ENCODE measurements at regions not wholly inside any gene's neighbourhood (a gene's known extent, or its start where the extent isn't known, plus 50 kb on each side); places are given as distances from the start of the nearest gene placed in this dataset.

GRCh38 chr6:85273046-85273445, 176.8 kb upstream of the NT5E start:
- intact Hi-C loops (cut with micrococcal nuclease), result no loop called here

DNA sequence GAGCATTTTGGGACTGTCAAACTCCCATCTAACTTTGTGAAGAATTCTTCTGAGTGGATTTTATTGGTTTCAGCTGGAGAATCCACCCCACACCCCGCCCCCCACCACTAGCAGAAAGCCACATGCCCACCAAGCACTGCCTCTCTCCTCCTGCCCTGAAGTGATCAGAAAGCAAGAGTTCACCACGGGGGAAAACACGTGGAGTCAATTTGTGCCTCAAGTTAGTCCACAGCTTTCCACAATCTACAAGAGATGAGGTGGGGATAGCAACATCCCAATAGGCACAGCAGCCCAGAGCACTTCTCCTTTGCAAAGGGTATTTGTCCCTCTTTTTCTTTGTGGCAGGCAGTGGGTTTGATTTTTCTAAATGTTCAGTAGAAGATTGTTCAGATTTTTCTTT, 177.3 kb upstream of the NT5E start:
- Histone ChIP-seq H3K4me3 (no peak overlapping the region), H3K27me3 (ENCODE audit: low read depth) (no peaks in the 10 kb centered on the region), H3K4me1 (no peaks in the 10 kb centered on the region), H3K36me3 (no peaks in the 10 kb centered on the region), H3K27ac (replicated peaks) (no peak overlapping the region), H3K9me3 (replicated peaks) (peaks cover 3% of the 10 kb centered on the region)
- no peak for DNase-seq
- no peak for TF ChIP-seq CTCF (IDR thresholded peaks at IDR 0.05; ENCODE audit: borderline replicate concordance)
- intact Hi-C loops (cut with micrococcal nuclease), result no loop called here

More at GRCh38 chr6:85273046-85273445, 176.8 kb upstream of the NT5E start:
- Histone ChIP-seq H3K9me3 (replicated peaks) (peaks cover 3% of the 10 kb centered on the region), H3K36me3 (no peaks in the 10 kb centered on the region), H3K27ac (replicated peaks) (no peak overlapping the region), H3K4me3 (no peak overlapping the region), H3K27me3 (ENCODE audit: low read depth) (no peaks in the 10 kb centered on the region), H3K4me1 (no peaks in the 10 kb centered on the region)
- no peak for DNase-seq
- TF ChIP-seq CTCF (IDR thresholded peaks at IDR 0.05; ENCODE audit: borderline replicate concordance), result no peak

- Histone ChIP-seq H3K9me3 (replicated peaks) (peaks cover 8% of the 10 kb centered on the region), H3K36me3 (no peaks in the 10 kb centered on the region), H3K27ac (replicated peaks) (no peak overlapping the region), H3K4me1 (no peaks in the 10 kb centered on the region), H3K27me3 (ENCODE audit: low read depth) (no peaks in the 10 kb centered on the region), H3K4me3 (no peak overlapping the region)
- TF ChIP-seq CTCF (IDR thresholded peaks at IDR 0.05; ENCODE audit: borderline replicate concordance), result no peak
- intact Hi-C loops (cut with micrococcal nuclease), result no loop called here
- no peak for DNase-seq
Measured at GRCh38 chr6:85262621-85263020, 187.3 kb upstream of the NT5E start.

DNA sequence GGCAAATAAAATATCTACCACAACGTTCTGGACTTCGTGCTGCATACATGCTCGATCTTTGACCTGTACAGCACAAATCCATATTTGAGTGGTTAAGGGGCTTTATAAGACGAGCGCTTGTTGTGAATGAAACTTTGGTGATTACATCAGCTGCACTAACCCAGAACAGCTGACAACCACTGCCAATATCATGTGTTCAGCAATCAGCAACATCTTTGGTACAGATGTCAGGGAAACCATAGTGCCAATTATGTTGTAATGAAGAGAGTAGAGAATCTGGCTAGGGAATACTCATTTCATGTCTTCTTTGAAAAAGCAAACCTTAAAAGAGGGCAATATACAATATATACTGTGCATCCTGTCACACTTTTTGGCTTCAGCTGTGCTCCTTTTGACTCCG, 188.6 kb upstream of the NT5E start:
- no peak for DNase-seq
- Histone ChIP-seq H3K27me3 (ENCODE audit: low read depth) (no peaks in the 10 kb centered on the region), H3K4me1 (no peaks in the 10 kb centered on the region), H3K4me3 (no peak overlapping the region), H3K36me3 (no peaks in the 10 kb centered on the region), H3K9me3 (replicated peaks) (peaks cover 4% of the 10 kb centered on the region), H3K27ac (replicated peaks) (no peak overlapping the region)
- intact Hi-C loops (cut with micrococcal nuclease), result no loop called here
- TF ChIP-seq CTCF (IDR thresholded peaks at IDR 0.05; ENCODE audit: borderline replicate concordance), result no peak

DNA sequence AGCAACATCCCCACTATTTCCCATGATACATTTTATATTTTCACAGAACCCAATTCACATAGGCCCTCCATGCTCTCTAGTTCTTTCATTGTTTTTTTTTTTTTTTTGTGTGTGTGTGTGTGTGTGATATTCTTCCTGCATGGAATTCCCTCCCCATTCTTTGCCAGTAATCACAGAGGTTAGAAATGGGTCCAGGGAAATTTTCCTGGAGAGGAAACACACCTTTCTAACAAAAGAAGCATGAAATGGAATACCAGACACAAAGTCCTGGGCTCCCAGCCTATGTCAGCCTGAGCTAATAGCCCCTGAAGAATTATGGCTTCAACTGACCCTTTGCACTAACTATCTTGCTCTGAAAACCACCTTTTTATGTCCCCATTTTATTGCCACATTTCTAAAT, 194.2 kb upstream of the NT5E start:
- no peak for TF ChIP-seq CTCF (IDR thresholded peaks at IDR 0.05; ENCODE audit: borderline replicate concordance)
- Histone ChIP-seq H3K9me3 (replicated peaks) (peaks cover 17% of the 10 kb centered on the region), H3K4me3 (no peak overlapping the region), H3K27me3 (ENCODE audit: low read depth) (no peaks in the 10 kb centered on the region), H3K27ac (replicated peaks) (no peak overlapping the region), H3K4me1 (no peaks in the 10 kb centered on the region), H3K36me3 (no peaks in the 10 kb centered on the region)
- DNase-seq, result no peak
- intact Hi-C loops (cut with micrococcal nuclease), result no loop called here

- H3K27me3 ChIP-seq (ENCODE audit: low read depth), result no peaks in the 10 kb centered on the region
Measured at GRCh38 chr6:85252552-85252951, 197.3 kb upstream of the NT5E start.

More at GRCh38 chr6:85252552-85252951, 197.3 kb upstream of the NT5E start:
- no peak for DNase-seq
- no peak for TF ChIP-seq CTCF (IDR thresholded peaks at IDR 0.05; ENCODE audit: borderline replicate concordance)
- H3K27ac ChIP-seq (replicated peaks), result no peak overlapping the region
- H3K4me3 ChIP-seq, result no peak overlapping the region
- H3K4me1 ChIP-seq, result no peaks in the 10 kb centered on the region
- peaks cover 38% of the 10 kb centered on the region for H3K9me3 ChIP-seq (replicated peaks)
- H3K36me3 ChIP-seq, result no peaks in the 10 kb centered on the region
- intact Hi-C loops (cut with micrococcal nuclease), result no loop called here
